ENCODE measurements at regions not wholly inside any gene's neighbourhood (a gene's known extent, or its start where the extent isn't known, plus 50 kb on each side); places are given as distances from the start of the nearest gene placed in this dataset.

GRCh38 chr4:126800575-126801141 is 832.1 kb upstream of the INTU start:
- no peak for DNase-seq

DNA sequence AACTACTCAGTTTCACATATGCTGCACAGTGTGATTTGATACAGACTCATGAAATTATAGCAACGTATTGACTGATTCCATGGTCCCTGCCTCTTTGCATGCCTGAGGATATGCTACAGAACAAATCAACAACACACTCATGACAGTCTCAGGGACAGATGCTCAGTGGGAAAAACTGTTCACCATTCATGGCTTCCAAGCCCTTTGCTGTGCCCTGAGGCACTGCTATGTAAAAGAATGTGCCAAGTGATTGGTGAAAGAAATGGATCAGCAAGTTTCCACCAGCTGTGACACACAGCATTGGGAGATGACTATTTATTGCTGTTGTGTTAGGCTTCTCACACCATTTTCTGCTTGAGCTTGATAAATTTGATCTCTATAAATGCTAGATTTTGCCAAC is 825.6 kb upstream of the INTU start:
- no peak for DNase-seq

- DNase-seq, result no peak
These were observed 820.7 kb upstream of the INTU start for GRCh38 chr4:126812076-126812475.

DNA sequence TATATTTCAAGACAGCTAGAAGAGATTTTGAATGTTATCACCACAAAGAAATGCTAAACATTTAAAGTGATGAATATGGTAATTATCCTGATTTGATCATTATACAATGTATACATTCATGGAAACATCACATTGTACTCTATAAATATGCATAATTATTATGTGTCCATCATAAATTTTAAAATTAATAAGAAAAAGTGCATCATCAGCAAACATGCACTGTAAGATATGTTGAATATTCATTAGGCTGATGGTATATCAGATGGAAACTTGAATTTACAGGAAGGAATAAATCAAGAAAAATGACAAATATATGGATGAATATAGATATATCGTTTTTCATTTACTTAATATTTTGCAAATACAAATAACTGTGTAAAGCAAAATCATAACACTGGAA is 812.1 kb upstream of the INTU start:
- no peak for DNase-seq

DNA sequence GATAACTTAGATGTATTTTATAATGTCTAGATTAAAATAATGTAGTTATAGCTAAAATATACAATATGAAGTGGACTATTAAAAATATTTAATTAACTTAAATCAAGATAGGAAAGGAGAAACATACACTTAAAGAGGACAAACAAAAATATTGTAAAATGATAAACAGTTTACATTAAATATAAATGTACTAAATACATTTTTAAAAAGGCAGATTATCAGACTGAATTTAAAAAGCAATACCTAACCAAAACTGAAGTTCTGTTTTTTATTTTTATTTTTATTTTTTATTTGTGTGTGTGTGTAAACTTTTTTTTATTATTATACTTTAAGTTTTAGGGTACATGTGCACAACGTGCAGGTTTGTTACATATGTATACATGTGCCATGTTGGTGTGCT is 811.6 kb upstream of the INTU start:
- no peak for DNase-seq

GRCh38 chr4:126825083-126825482 is 807.7 kb upstream of the INTU start:
- no peak for DNase-seq

DNA sequence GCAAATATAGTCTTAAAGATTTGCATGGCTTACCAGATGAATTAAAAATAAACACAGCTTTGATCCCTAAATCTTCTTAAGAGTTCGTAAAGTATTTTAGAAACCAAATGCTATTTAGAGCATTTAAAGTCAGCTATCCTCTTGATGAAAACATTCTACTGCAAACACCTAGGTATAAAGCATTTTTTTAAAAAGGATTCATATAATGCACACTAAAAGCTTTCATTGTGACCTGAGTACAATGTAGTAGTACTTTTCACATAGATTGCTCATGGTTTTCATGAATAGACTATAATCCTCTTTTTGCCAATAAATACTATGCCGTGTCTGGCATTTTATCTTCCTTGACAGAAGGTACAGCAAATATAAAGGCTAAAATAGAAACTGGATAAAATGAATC is 805.1 kb upstream of the INTU start:
- no peak for DNase-seq

- no peak for DNase-seq
These were observed 797.9 kb upstream of the INTU start for GRCh38 chr4:126834854-126835253.

- DNase-seq, result no peak
These were observed 793.6 kb upstream of the INTU start for GRCh38 chr4:126838941-126839679.

GRCh38 chr4:126843492-126844067 is 789.2 kb upstream of the INTU start:
- no peak for DNase-seq

DNA sequence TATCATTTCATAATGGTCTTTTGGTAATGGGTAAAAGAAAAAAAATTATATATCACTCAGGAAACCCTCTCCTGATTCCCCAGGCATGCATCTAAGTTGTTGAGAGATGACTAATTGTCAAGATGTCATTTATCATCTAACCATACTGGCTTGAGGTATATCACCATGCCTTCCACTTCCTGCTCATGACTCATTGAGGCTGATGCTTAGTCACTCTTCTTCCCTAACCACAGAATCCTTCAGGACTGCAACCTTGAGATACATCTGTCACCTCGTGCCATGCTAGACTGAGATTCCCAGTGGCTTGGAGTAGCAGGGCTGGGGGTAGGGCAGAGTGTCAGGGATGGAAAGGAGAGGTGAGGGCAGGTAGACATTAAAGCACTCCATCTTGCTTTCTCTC is 782.5 kb upstream of the INTU start:
- DNase-seq, result no peak

DNA sequence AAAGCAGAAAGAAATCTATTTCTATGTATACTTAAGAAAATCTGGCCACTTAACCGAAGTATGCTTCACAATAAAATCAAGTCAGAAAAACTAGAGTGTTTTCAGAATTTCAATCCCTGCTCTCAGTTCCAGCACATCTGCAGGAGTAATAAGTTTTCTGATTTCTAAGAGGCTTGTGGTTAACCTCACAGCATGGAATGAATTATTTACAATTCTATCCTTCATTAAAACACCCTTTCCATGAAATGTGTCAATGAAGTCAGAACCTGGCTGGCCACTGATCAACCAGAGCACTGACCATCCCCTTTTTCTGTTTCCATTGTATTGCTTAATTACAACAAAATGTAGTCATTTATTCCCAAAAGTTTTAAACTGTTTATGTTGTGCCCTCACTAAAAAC is 781.4 kb upstream of the INTU start:
- no peak for DNase-seq

GRCh38 chr4:126853715-126854114 is 779.0 kb upstream of the INTU start:
- no peak for DNase-seq

DNA sequence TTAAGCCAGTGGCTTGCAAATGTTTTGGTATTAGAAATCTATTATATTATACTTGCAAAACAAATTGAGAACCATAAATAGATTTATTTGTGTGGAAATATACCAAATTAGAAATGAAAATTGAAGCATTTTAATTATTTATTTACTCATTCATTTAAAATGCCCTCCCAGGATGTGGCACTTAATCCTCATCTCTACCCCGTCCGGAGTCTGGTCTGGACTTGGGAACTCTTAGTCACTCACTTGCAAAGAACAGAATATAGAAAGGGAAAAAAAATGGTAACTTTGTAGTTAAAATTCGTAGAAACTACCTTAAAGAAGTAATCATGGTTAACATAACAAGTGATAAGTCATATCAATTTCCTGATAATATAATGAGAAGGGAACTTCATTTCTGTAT is 775.9 kb upstream of the INTU start:
- DNase-seq, result no peak

DNA sequence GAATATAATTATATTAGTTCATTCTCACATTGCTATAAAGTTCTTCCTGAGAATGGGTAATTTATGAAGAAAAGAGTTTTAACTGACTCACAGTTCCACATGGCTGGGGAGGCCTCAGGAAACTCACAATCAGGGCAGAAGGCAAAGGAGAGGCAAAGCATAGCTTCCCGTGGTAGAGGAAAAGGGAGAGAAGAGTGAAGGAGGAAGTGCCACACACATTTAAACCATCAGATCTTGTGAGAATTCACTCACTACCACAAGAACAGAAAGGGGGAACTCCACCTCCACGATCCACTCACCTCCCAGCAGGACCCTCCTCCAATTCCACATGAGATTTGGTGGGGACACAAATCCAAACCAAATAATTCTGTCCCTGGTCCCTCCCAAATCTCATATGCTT is 773.4 kb upstream of the INTU start:
- DNase-seq, result no peak

DNA sequence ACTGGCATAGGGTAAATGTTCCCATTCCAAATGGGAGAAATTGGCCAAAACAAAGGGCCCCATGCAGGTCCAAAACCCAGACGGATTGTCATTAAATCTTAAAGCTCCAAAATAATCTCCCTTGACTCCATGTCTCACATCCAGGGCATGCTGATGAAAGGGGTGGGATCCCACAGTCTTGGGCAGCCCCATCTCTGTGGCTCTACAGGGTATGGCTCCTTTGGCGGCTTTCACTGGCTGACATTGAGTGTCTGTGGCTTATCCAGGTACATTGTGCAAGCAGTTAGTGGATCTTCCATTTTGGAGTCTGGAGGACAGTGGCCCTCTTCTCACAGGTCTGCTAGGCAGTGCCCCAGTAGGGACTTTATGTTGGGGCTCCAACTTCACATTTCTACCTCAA is 772.9 kb upstream of the INTU start:
- no peak for DNase-seq

- DNase-seq, result no peak
These were observed 772.4 kb upstream of the INTU start for GRCh38 chr4:126860308-126860707.

GRCh38 chr4:126869967-126870366 is 762.8 kb upstream of the INTU start:
- no peak for DNase-seq

GRCh38 chr4:126871810-126872209 is 760.9 kb upstream of the INTU start:
- no peak for DNase-seq

- no peak for DNase-seq
These were observed 758.2 kb upstream of the INTU start for GRCh38 chr4:126874533-126874932.

DNA sequence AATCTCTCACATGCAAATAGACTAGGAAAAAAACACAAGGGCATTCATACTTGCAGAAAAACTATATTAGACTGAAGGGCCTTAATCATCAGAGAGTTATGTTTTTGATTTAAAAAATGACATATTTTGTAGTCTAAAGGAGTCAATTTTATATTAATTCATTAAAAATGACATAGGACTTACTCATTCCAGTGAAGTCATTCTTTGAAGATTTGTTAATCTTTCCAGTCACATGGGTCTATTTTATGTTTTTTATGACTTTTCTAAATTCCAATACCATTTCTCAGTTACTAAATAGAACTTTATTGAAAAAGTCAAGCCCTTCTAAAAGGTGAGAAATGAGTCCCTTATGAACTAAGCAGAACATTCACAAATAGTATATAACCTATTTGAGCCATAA is 743.8 kb upstream of the INTU start:
- DNase-seq, result no peak

DNA sequence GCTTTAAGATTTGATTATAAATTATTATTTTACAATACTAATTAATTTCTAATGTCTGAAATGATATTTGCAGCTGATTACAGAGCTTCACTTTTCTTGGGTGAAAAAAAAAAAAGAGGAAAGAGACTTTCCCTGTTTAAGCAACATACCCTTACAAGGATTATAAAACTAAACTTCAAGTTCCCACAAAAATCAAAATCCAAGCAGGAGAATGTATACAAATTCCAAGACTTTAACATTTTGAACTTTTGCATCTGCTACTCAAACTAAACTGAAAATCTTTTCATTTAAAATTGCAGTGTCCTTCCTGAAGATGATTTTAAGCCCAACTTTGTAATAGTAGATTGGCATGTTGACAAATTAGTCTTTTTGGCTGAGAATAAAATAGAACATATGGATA is 742.4 kb upstream of the INTU start:
- no peak for DNase-seq

- no peak for DNase-seq
These were observed 741.8 kb upstream of the INTU start for GRCh38 chr4:126890994-126891393.

DNA sequence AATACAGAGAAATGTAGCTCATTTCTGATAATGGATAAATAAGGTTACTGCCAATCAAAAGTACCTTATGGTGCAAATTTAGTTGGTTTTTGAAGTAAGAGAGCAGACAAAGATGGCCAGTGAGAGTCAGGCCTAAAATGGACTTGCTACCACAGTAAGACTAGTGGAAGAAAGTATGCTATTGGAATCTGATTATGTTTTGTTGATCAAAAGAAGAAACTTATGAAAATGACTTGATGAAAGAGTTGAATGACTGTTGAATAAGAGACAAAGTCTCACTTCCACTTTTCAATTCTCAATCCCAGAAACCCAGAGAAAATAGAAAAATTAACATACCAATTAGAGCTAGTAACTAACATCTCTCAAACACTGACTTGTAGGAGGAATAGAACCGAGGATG is 737.8 kb upstream of the INTU start:
- no peak for DNase-seq
